K562 (cell line): ENCODE measurements at regions not wholly inside any gene's neighbourhood (a gene's known extent, or its start where the extent isn't known, plus 50 kb on each side); places are given as distances from the start of the nearest gene placed in this dataset.

ENCODE experiments used
- ATAC-seq: fragments of 200-7000 bp; cut with Tn5 transposase; 3 replicates; pipeline ENCODE4 v1.9.1; 2020; ENCODE audit warnings: moderate library complexity
- BruUV-seq: library from RNA; stranded (reverse); fragments of 400-500 nt; replicated peaks from 2 replicates; lab custom pipeline; 2021; lab: Mats Ljungman, UMichigan
- CTCF ChIA-PET: fragments of 300-600 bp; formaldehyde crosslinking; extraction: SDS; loops from one replicate; lab custom pipeline; 2021; ENCODE audit warnings: low intra/inter-chr PET ratio; lab: Yijun Ruan, JAX
- POLR2A ChIA-PET: fragments of 300-600, 350-650 bp; sonication (Branson Sonifier 250); formaldehyde crosslinking; extraction: SDS; loops from one replicate; lab custom pipeline; 2021; ENCODE audit warnings: antibody characterized with exemption, inconsistent platforms; lab: Yijun Ruan, JAX
- DNase-seq, 4 experiments: peaks; one replicate each; pipeline versions ENCODE4 v3.0.0 to v3.0.0-alpha.2; 2011 to 2018; ENCODE audit warnings: low spot score in 3 of 4, mixed read lengths in 3 of 4; ENCODE audit errors: extremely low read depth in 1 of 4
- FAIRE-seq: peaks from 2 replicates; lab custom pipeline; 2011; peaks lifted over from hg19 to GRCh38; lab: Jason Lieb, UNC
- H2AFZ ChIP-seq: 2 replicates; pipeline ENCODE4 v1.6.0; 2011; ENCODE audit warnings: low read depth, low read length, control low read depth, inconsistent platforms
- H3K27ac ChIP-seq: fragments of 200-600 bp; 3 replicates; pipeline ENCODE4 v1.8.0; 2011; ENCODE audit warnings: low read depth, mild to moderate bottlenecking, control low read depth, inconsistent platforms, low read length, moderate library complexity, mixed read lengths; ENCODE audit errors: extremely low read depth
- H3K27me3 ChIP-seq, 2 experiments: fragments of 300-600 bp in 1 of 2; 2 replicates in 1 of 2; 3 replicates in 1 of 2; pipeline versions ENCODE4 v1.6.0 to v1.8.0; 2011; ENCODE audit warnings: inconsistent platforms in 2 of 2, low read length in 2 of 2, mild to moderate bottlenecking in 1 of 2, mixed read lengths in 1 of 2, moderate library complexity in 1 of 2; ENCODE audit not compliant: control insufficient read depth in 2 of 2, insufficient read depth in 2 of 2
- H3K36me3 ChIP-seq: fragments of 300-600 bp; 3 replicates; pipeline ENCODE4 v1.8.0; 2011; ENCODE audit warnings: mild to moderate bottlenecking, low read length, inconsistent platforms; ENCODE audit not compliant: control insufficient read depth, insufficient read depth
- H3K4me1 ChIP-seq, 2 experiments: fragments of 200-600 bp in 1 of 2; replicated peaks in 1 of 2; 2 replicates in 1 of 2; 3 replicates in 1 of 2; pipeline versions ENCODE4 v1.5.1 to v1.8.0; 2011; ENCODE audit warnings: inconsistent platforms in 2 of 2, low read length in 2 of 2, mild to moderate bottlenecking in 1 of 2, mixed read lengths in 1 of 2, moderate library complexity in 1 of 2; ENCODE audit not compliant: control insufficient read depth in 2 of 2, insufficient read depth in 2 of 2
- H3K4me2 ChIP-seq: 2 replicates; pipeline ENCODE4 v1.6.1; 2011; ENCODE audit warnings: low read length, control low read depth, inconsistent platforms, mixed read lengths; ENCODE audit not compliant: insufficient read depth
- H3K4me3 ChIP-seq: fragments of 200-600 bp; sonication (generic), shearing (Covaris generic); 2 replicates; pipeline ENCODE4 v1.5.1; 2016; ENCODE audit warnings: control low read depth, inconsistent platforms
- H3K79me2 ChIP-seq: fragments of 200-600 bp; 3 replicates; pipeline ENCODE4 v1.8.0; 2011; ENCODE audit warnings: low read length, inconsistent platforms; ENCODE audit not compliant: control insufficient read depth, insufficient read depth
- H3K9ac ChIP-seq, 2 experiments: 2 replicates each; pipeline versions ENCODE4 v1.6.0 to v1.6.1; 2011; ENCODE audit warnings: low read depth in 2 of 2, low read length in 2 of 2, control low read depth in 1 of 2, inconsistent platforms in 1 of 2, mild to moderate bottlenecking in 1 of 2, mixed read lengths in 1 of 2; ENCODE audit not compliant: insufficient read depth in 1 of 2
- H3K9me1 ChIP-seq: one replicate; pipeline ENCODE4 v1.6.0; 2011; ENCODE audit warnings: inconsistent platforms, mild to moderate bottlenecking, low read length, moderate library complexity; ENCODE audit not compliant: control insufficient read depth, insufficient read depth
- H3K9me3 ChIP-seq: replicated peaks from 2 replicates; pipeline ENCODE4 v1.5.1; 2011; ENCODE audit warnings: low read depth, low read length, inconsistent platforms; ENCODE audit not compliant: control insufficient read depth, insufficient read depth
- H4K20me1 ChIP-seq: replicated peaks from 2 replicates; pipeline ENCODE4 v1.6.1; 2011; ENCODE audit warnings: low read length, inconsistent platforms, mixed read lengths; ENCODE audit not compliant: control insufficient read depth, insufficient read depth
- ADNP ChIP-seq: fragments of 200-800 bp; sonication (Bioruptor generic); IDR thresholded peaks from 2 replicates; pipeline ENCODE4 v1.6.1; 2016; ENCODE audit warnings: missing genetic modification characterization, missing compliant biosample characterization
- GATAD2B ChIP-seq: fragments of 450-650 bp; IDR thresholded peaks from 2 replicates; pipeline ENCODE4 v1.6.1; 2017; ENCODE audit warnings: mild to moderate bottlenecking, borderline replicate concordance
- SMAD1 ChIP-seq: fragments of 150-350 bp; IDR thresholded peaks from 2 replicates; pipeline ENCODE4 v1.6.1; 2014; ENCODE audit warnings: low read length, low read depth; ENCODE audit not compliant: partially characterized antibody
- SPI1 ChIP-seq: IDR thresholded peaks from 2 replicates; pipeline ENCODE4 v1.6.1; 2011; ENCODE audit warnings: low read depth, low read length, control low read depth, borderline replicate concordance
- WGBS: fragments of 100-300 bp; shearing (Covaris generic); methylation state at CpG from one replicate; pipeline ENCODE4 v1.1.6; 2016; ENCODE audit warnings: low coverage, mixed read lengths; ENCODE audit not compliant: insufficient coverage; ENCODE audit errors: missing lambda C conversion rate; 5-methylcytosine and 5-hydroxymethylcytosine counted together
- in situ Hi-C: fragments of 300-500 bp; cut with MboI; formaldehyde crosslinking; loops from 4 replicates; pipeline ENCODE4 v1.15.0; 2018; ENCODE audit warnings: inconsistent platforms, mixed read lengths
- intact Hi-C: fragments of 100-400 bp; cut with micrococcal nuclease; formaldehyde crosslinking; loops from 2 replicates; pipeline ENCODE4 v1.14.2; 2022
- TF ChIP-seq, protein P1 (sequence below): sonication (generic); formaldehyde crosslinking; IDR thresholded peaks from 2 replicates; pipeline ENCODE4 v1.5.0; 2020; ENCODE audit warnings: missing genetic modification reagents
- TF ChIP-seq, protein P2 (sequence below), 2 experiments: fragments of 450-650 bp; formaldehyde crosslinking in 1 of 2; IDR thresholded peaks; 2 replicates each; pipeline versions ENCODE4 v1.4.0 to v1.6.1; 2014 to 2020; ENCODE audit warnings: mild to moderate bottlenecking in 2 of 2, borderline replicate concordance in 1 of 2, low read depth in 1 of 2

DNA sequence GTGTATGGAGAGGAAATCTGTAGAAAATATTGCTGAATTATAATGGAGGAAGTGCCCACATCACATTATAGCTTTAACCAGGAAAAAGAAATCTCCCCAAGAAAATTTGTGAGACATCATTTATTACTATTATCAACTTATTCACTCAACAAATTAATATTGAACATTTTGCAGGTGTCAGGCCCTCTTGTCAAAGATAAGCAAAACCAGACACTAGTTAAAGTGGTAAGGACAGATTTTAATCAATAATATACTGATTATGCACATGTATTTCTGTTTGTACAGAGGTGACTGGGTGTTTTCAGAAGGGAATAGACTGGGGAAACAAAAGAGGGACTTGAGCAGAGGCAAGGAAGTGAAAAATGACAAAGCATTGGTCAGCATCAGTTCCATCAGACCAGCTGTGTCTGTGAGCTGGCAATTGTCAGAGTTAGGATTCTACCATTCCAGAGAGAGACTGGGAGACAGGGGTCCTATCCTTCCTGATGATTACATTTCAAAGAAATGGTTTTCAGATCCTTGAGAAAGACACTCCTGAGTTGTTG lies 519.2 kb downstream of the UTRN start:
- CTCF ChIA-PET: no interaction called here
- H3K27ac ChIP-seq: no peak overlapping the region
- intact Hi-C loops (no loop called here), in situ Hi-C loops (no loop called here)
- H3K4me2 ChIP-seq: no peak overlapping the region
- H3K9ac ChIP-seq: no peak overlapping the region
- no peak for TF ChIP-seq GATAD2B
- TF ChIP-seq SMAD1: no peak
- peak; percentile 62; the same call in 1 of the 2 replicates for TF ChIP-seq SPI1
- H3K9me1 ChIP-seq: no peaks in the 10 kb centered on the region
- no peaks in the 10 kb centered on the region for H3K36me3 ChIP-seq
- no peak for ATAC-seq
- H3K9me3 ChIP-seq: no peaks in the 10 kb centered on the region
- no peaks in the 10 kb centered on the region for H4K20me1 ChIP-seq
- H3K79me2 ChIP-seq: no peaks in the 10 kb centered on the region
- POLR2A ChIA-PET: interaction anchor here (0.7 kb wide), 1 partner anchor 216 kb away, joined by 3 read pairs; no protein-coding TSS in a partner anchor
- FAIRE-seq: no peak
- BruUV-seq: no TSS peak
- H3K27me3 ChIP-seq: no peaks in the 10 kb centered on the region
- DNase-seq: no peak
- no peak overlapping the region for H2AFZ ChIP-seq
- H3K4me3 ChIP-seq: no peak overlapping the region
- no peaks in the 10 kb centered on the region; a peak in 1 of 5 replicates for H3K4me1 ChIP-seq

DNA sequence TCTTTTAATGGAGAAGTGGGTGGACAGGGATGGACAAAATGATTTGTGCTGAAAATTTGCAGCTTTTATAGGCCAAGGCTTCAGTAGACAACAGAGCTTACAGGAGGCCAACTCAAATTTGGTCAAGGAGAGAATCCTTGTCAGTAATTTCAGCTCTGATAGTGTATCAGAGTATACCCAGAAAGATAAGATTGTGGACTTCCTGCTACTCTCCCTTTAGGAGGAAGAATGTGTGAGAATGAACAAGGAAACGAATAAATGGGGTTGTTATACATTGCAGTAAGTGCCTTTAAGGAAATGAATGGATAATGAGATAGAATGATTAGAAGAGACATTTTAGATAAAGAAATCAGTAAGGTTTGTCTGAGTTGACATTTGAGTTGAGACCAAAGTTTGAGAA lies 519.9 kb downstream of the UTRN start:
- Histone ChIP-seq H3K9me3 (no peaks in the 10 kb centered on the region), H3K9ac (no peak overlapping the region), H3K36me3 (no peaks in the 10 kb centered on the region), H2AFZ (no peak overlapping the region), H3K9me1 (no peaks in the 10 kb centered on the region), H3K27ac (no peak overlapping the region), H3K4me1 (no peaks in the 10 kb centered on the region; a peak in 1 of 5 replicates), H3K4me2 (no peak overlapping the region), H3K4me3 (no peak overlapping the region), H3K79me2 (no peaks in the 10 kb centered on the region), H3K27me3 (no peaks in the 10 kb centered on the region), H4K20me1 (no peaks in the 10 kb centered on the region)
- no TSS peak for BruUV-seq
- ATAC-seq (no peak), DNase-seq (no peak), FAIRE-seq (no peak)
- ChIA-PET CTCF (no interaction called here), POLR2A (no interaction called here)
- in situ Hi-C loops (no loop called here), intact Hi-C loops (no loop called here)
- 7% methylated on average over 1 of the region's 1 CpG for WGBS
- TF ChIP-seq, protein P1, sequence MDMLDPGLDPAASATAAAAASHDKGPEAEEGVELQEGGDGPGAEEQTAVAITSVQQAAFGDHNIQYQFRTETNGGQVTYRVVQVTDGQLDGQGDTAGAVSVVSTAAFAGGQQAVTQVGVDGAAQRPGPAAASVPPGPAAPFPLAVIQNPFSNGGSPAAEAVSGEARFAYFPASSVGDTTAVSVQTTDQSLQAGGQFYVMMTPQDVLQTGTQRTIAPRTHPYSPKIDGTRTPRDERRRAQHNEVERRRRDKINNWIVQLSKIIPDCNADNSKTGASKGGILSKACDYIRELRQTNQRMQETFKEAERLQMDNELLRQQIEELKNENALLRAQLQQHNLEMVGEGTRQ (CRISPR knock-in tag): no peak
- no peak for TF ChIP-seq ADNP (tag)
- TF ChIP-seq, protein P2, sequence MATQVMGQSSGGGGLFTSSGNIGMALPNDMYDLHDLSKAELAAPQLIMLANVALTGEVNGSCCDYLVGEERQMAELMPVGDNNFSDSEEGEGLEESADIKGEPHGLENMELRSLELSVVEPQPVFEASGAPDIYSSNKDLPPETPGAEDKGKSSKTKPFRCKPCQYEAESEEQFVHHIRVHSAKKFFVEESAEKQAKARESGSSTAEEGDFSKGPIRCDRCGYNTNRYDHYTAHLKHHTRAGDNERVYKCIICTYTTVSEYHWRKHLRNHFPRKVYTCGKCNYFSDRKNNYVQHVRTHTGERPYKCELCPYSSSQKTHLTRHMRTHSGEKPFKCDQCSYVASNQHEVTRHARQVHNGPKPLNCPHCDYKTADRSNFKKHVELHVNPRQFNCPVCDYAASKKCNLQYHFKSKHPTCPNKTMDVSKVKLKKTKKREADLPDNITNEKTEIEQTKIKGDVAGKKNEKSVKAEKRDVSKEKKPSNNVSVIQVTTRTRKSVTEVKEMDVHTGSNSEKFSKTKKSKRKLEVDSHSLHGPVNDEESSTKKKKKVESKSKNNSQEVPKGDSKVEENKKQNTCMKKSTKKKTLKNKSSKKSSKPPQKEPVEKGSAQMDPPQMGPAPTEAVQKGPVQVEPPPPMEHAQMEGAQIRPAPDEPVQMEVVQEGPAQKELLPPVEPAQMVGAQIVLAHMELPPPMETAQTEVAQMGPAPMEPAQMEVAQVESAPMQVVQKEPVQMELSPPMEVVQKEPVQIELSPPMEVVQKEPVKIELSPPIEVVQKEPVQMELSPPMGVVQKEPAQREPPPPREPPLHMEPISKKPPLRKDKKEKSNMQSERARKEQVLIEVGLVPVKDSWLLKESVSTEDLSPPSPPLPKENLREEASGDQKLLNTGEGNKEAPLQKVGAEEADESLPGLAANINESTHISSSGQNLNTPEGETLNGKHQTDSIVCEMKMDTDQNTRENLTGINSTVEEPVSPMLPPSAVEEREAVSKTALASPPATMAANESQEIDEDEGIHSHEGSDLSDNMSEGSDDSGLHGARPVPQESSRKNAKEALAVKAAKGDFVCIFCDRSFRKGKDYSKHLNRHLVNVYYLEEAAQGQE (IDR thresholded peaks at IDR 0.05; ENCODE audit: borderline replicate concordance): no peak
- TF ChIP-seq, protein P2 (CRISPR knock-in tag; IDR thresholded peaks at IDR 0.05; ENCODE audit: low read depth): no peak
